ENCODE measurements at regions not wholly inside any gene's neighbourhood (a gene's known extent, or its start where the extent isn't known, plus 50 kb on each side); places are given as distances from the start of the nearest gene placed in this dataset.

GRCh38 chr7:138247081-138247480, 170.8 kb downstream of the AKR1D1 start (continued):
- TF ChIP-seq NKRF (conservative IDR thresholded peaks at IDR 0.05) (no peak), TBL1XR1 (IDR thresholded peaks at IDR 0.05; ENCODE audit: low read depth, low read length) (no peak), BCL11A (IDR thresholded peaks at IDR 0.05; ENCODE audit: low read depth, low read length) (no peak), ESRRA (IDR thresholded peaks at IDR 0.05; ENCODE audit: low read length) (no peak), BCLAF1 (IDR thresholded peaks at IDR 0.05) (no peak)

- Histone ChIP-seq H4K20me1 (ENCODE audit: control insufficient read depth, insufficient read depth) (no peaks in the 10 kb centered on the region), H3K27ac (ENCODE audit: control insufficient read depth, insufficient read depth) (no peak overlapping the region), H3K4me1 (ENCODE audit: control insufficient read depth, insufficient read depth, low read length) (no peaks in the 10 kb centered on the region), H3K4me2 (ENCODE audit: control insufficient read depth, insufficient read depth) (no peak overlapping the region), H2AFZ (ENCODE audit: control insufficient read depth, low read depth, low read length) (no peak overlapping the region), H3K27me3 (replicated peaks in 1 of 2; ENCODE audit: control insufficient read depth in 2 of 2, insufficient read depth in 2 of 2, low read length in 1 of 2) (no peaks in the 10 kb centered on the region), H3K9ac (ENCODE audit: control insufficient read depth, insufficient read depth, low read length) (no peak overlapping the region), H3K9me3 (replicated peaks; ENCODE audit: control insufficient read depth, insufficient read depth, low read length) (no peaks in the 10 kb centered on the region; the same call in 2 of the 3 replicates), H3K36me3 (ENCODE audit: control insufficient read depth in 2 of 2, insufficient read depth in 2 of 2, low read length in 1 of 2) (no peaks in the 10 kb centered on the region), H3K79me2 (ENCODE audit: control insufficient read depth, insufficient read depth, low read length) (no peaks in the 10 kb centered on the region), H3K4me3 (no peak overlapping the region)
- intact Hi-C loops (cut with micrococcal nuclease; ENCODE audit: unreplicated experiment): no loop called here
- no TSS peak for BruUV-seq (replicated peaks)
- CTCF ChIA-PET: interaction anchor here (0.7 to 1.0 kb wide), 2 partner anchors 81 to 92 kb away, joined by 3 read pairs; no protein-coding TSS in a partner anchor
- no peak for DNase-seq (ENCODE audit: low read depth, low spot score)
- SMC1A ChIA-PET (ENCODE audit: uncharacterized antibody, unreplicated experiment): interaction anchor here (1.1 kb wide), 2 partner anchors 14 to 24 kb away, joined by 3 read pairs; no protein-coding TSS in a partner anchor
- POLR2A ChIA-PET: no interaction called here
- in situ Hi-C loops (cut with MboI): no loop called here
- no peak for FAIRE-seq
- WGBS (ENCODE audit: insufficient coverage, insufficient replicate concordance, low lambda C conversion rate, missing lambda C conversion rate): 21% methylated on average over 9 of the region's 9 CpGs
- RAD21 ChIA-PET (ENCODE audit: unreplicated experiment): no interaction called here
- ATAC-seq: no peak
- no peak for TF ChIP-seq MXI1 (IDR thresholded peaks at IDR 0.05; ENCODE audit: low read depth, low read length)
- TF ChIP-seq NKRF (conservative IDR thresholded peaks at IDR 0.05): no peak
- no peak for TF ChIP-seq FOS (IDR thresholded peaks at IDR 0.05; ENCODE audit: borderline replicate concordance, extremely low read depth, insufficient read length)
- TF ChIP-seq ZBED1 (IDR thresholded peaks at IDR 0.05; ENCODE audit: borderline replicate concordance): no peak
- no peak for TF ChIP-seq SMAD1 (IDR thresholded peaks at IDR 0.05; ENCODE audit: low read depth, partially characterized antibody)
- TF ChIP-seq EP300 (IDR thresholded peaks at IDR 0.05; ENCODE audit: borderline replicate concordance in 1 of 2, control insufficient read depth in 1 of 2, low read depth in 2 of 2, low read length in 2 of 2): no peak
- no peak for TF ChIP-seq CEBPB (IDR thresholded peaks at IDR 0.05; ENCODE audit: borderline replicate concordance in 1 of 2, low read depth in 2 of 2, low read length in 2 of 2)
Measured at GRCh38 chr7:138247568-138248333, 171.5 kb downstream of the AKR1D1 start.
